ENCODE measurements at regions not wholly inside any gene's neighbourhood (a gene's known extent, or its start where the extent isn't known, plus 50 kb on each side); places are given as distances from the start of the nearest gene placed in this dataset.

DNA sequence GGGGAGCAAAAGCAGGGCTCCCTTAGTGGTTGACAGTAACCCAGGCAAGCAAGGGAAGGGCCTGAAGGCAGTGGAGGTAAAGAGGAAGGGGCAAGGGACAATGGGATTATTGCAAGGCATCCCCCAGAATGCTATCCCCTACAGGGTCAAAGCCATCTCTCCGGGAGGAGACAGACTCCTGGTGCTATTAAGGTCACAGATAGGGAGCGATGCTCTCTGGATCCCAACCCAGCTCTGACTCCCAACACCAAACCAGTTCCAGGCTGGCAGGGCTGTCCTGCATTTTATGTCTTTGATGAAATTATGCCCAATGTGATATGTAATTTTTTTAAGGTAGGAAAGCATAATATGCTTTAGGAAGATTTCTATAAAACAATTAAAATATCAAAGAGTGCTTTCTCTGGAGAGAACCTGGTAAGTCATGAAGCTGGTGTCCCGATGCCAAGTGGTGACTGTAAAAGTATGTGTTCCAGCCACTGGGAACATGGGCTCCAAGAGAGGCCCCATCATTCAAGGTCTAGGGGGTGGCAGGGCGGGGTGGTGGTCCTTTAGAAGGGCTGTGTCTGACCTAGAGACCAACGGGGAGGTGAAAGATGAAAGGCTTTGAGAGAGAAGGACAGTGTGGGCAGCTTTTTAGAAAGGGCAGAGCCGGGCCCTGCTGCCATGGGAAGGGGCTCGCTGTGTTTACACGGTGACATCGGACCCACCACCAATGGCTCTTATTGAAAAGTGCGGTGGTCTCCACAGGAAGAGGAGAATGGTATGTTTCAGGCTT lies 276.5 kb downstream of the CDC5L start:
- no peaks in the 10 kb centered on the region for H3K27me3 ChIP-seq (ENCODE audit: insufficient read depth, low read length)
- no peak overlapping the region for H3K4me3 ChIP-seq (ENCODE audit: insufficient read depth, low read length)
- DNase-seq (ENCODE audit: insufficient read length, low spot score, missing footprints): peak; percentile 74
- no peaks in the 10 kb centered on the region for H3K9me3 ChIP-seq (ENCODE audit: low read depth, low read length)
- H3K4me2 ChIP-seq (ENCODE audit: insufficient read depth, low read length): no peak overlapping the region
- TF ChIP-seq, protein P1, sequence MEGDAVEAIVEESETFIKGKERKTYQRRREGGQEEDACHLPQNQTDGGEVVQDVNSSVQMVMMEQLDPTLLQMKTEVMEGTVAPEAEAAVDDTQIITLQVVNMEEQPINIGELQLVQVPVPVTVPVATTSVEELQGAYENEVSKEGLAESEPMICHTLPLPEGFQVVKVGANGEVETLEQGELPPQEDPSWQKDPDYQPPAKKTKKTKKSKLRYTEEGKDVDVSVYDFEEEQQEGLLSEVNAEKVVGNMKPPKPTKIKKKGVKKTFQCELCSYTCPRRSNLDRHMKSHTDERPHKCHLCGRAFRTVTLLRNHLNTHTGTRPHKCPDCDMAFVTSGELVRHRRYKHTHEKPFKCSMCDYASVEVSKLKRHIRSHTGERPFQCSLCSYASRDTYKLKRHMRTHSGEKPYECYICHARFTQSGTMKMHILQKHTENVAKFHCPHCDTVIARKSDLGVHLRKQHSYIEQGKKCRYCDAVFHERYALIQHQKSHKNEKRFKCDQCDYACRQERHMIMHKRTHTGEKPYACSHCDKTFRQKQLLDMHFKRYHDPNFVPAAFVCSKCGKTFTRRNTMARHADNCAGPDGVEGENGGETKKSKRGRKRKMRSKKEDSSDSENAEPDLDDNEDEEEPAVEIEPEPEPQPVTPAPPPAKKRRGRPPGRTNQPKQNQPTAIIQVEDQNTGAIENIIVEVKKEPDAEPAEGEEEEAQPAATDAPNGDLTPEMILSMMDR (IDR thresholded peaks at IDR 0.05; ENCODE audit: extremely low read depth, low read depth, low read length): no peak
- H3K79me2 ChIP-seq (ENCODE audit: insufficient read depth, low read length): no peaks in the 10 kb centered on the region
- H4K20me1 ChIP-seq (ENCODE audit: insufficient read depth, low read length): no peaks in the 10 kb centered on the region
- no peaks in the 10 kb centered on the region for H3K36me3 ChIP-seq (ENCODE audit: insufficient read depth, low read length)
- H2AFZ ChIP-seq (ENCODE audit: low read length): no peak overlapping the region
- H3K27ac ChIP-seq (ENCODE audit: low read depth, low read length): no peak overlapping the region
- peaks cover 44% of the 10 kb centered on the region for H3K4me1 ChIP-seq (ENCODE audit: insufficient read depth, low read length)

DNA sequence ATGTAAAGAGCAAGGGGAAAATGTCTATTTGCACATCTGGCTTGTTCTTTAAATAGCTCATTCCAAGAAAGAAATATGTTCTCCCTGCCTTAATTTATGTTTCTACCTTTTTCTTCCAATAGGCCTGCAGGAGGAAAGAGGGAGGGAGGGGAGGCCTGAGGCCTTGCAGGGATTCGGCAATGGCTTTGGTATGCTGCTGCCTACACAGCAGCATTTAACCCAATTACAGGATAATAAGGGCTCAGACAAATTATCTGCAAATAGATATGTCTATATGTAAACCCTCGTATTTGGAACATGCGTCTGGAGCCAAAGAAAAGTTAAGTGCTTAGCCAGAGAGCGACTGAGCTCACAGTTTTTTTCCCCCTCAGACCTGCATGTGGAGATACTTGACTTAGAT lies 277.2 kb downstream of the CDC5L start:
- H3K79me2 ChIP-seq (ENCODE audit: insufficient read depth, low read length): no peaks in the 10 kb centered on the region
- no peaks in the 10 kb centered on the region for H4K20me1 ChIP-seq (ENCODE audit: insufficient read depth, low read length)
- no peak overlapping the region for H3K4me3 ChIP-seq (ENCODE audit: insufficient read depth, low read length)
- TF ChIP-seq, protein P1 (IDR thresholded peaks at IDR 0.05; ENCODE audit: extremely low read depth, low read depth, low read length): no peak
- no peak overlapping the region for H3K4me2 ChIP-seq (ENCODE audit: insufficient read depth, low read length)
- no peaks in the 10 kb centered on the region for H3K36me3 ChIP-seq (ENCODE audit: insufficient read depth, low read length)
- H3K9me3 ChIP-seq (ENCODE audit: low read depth, low read length): no peaks in the 10 kb centered on the region
- no peaks in the 10 kb centered on the region for H3K27me3 ChIP-seq (ENCODE audit: insufficient read depth, low read length)
- H2AFZ ChIP-seq (ENCODE audit: low read length): no peak overlapping the region
- H3K4me1 ChIP-seq (ENCODE audit: insufficient read depth, low read length): peaks cover 44% of the 10 kb centered on the region
- H3K27ac ChIP-seq (ENCODE audit: low read depth, low read length): no peak overlapping the region
- DNase-seq (ENCODE audit: insufficient read length, low spot score, missing footprints): no peak

DNA sequence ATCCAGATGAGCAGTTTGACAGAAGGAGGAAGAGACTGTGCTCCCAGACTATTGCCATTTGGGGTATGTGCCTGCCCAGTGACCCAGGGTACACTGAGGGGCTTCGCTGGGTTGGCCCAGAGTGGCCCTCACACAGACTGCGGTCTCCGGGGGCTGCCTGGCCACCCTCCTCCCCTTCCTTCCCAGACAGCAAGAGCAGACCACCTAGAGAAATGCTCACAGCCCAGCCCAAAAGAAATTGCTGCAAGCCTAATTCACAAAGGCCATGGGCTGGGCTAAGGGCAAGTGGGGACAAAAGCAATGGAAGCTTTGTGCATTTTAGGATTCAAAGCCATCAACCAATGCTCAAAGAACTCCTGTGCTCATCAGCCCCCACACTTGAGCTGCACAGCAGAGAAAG lies 277.6 kb downstream of the CDC5L start:
- H3K4me3 ChIP-seq (ENCODE audit: insufficient read depth, low read length): no peak overlapping the region
- H3K27me3 ChIP-seq (ENCODE audit: insufficient read depth, low read length): no peaks in the 10 kb centered on the region
- no peak overlapping the region for H3K4me2 ChIP-seq (ENCODE audit: insufficient read depth, low read length)
- no peaks in the 10 kb centered on the region for H3K79me2 ChIP-seq (ENCODE audit: insufficient read depth, low read length)
- TF ChIP-seq, protein P1 (IDR thresholded peaks at IDR 0.05; ENCODE audit: extremely low read depth, low read depth, low read length): no peak
- H3K27ac ChIP-seq (ENCODE audit: low read depth, low read length): no peak overlapping the region
- H3K4me1 ChIP-seq (ENCODE audit: insufficient read depth, low read length): peaks cover 44% of the 10 kb centered on the region
- no peak for DNase-seq (ENCODE audit: insufficient read length, low spot score, missing footprints)
- no peaks in the 10 kb centered on the region for H3K36me3 ChIP-seq (ENCODE audit: insufficient read depth, low read length)
- no peak overlapping the region for H2AFZ ChIP-seq (ENCODE audit: low read length)
- no peaks in the 10 kb centered on the region for H4K20me1 ChIP-seq (ENCODE audit: insufficient read depth, low read length)
- no peaks in the 10 kb centered on the region for H3K9me3 ChIP-seq (ENCODE audit: low read depth, low read length)

DNA sequence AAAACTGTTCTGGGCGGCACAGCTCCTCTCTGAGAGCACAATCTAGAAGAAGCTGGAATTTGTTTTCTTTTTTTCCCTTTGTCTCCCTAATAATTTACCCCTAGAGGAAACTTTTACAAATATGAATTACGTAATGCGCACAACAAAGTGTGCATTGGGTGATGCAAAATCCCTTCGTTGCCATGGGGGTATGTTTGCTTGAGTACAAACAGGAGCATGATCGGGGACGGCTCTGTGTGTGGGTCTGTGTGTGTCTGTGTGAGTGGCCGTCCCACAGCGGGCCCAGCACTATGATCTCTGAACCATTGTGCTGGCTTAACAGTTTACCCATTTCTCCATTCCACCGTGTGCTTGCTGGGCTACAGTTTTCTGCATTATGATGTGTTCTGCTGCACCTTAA lies 278.2 kb downstream of the CDC5L start:
- Histone ChIP-seq H3K27ac (ENCODE audit: low read depth, low read length) (no peak overlapping the region), H3K36me3 (ENCODE audit: insufficient read depth, low read length) (no peaks in the 10 kb centered on the region), H3K4me1 (ENCODE audit: insufficient read depth, low read length) (peaks cover 41% of the 10 kb centered on the region), H4K20me1 (ENCODE audit: insufficient read depth, low read length) (no peaks in the 10 kb centered on the region), H3K4me3 (ENCODE audit: insufficient read depth, low read length) (no peak overlapping the region), H3K79me2 (ENCODE audit: insufficient read depth, low read length) (no peaks in the 10 kb centered on the region), H2AFZ (ENCODE audit: low read length) (no peak overlapping the region), H3K27me3 (ENCODE audit: insufficient read depth, low read length) (no peaks in the 10 kb centered on the region), H3K4me2 (ENCODE audit: insufficient read depth, low read length) (no peak overlapping the region), H3K9me3 (ENCODE audit: low read depth, low read length) (no peaks in the 10 kb centered on the region)
- no peak for DNase-seq (ENCODE audit: insufficient read length, low spot score, missing footprints)
- TF ChIP-seq, protein P1 (IDR thresholded peaks at IDR 0.05; ENCODE audit: extremely low read depth, low read depth, low read length): no peak

All from osteoblast (primary cell).